HG03060 (cell line): ENCODE measurements at regions not wholly inside any gene's neighbourhood (a gene's known extent, or its start where the extent isn't known, plus 50 kb on each side); places are given as distances from the start of the nearest gene placed in this dataset.

Experiments
- ATAC-seq: cut with Tn5 transposase; IDR thresholded peaks from one replicate; pipeline ENCODE4 v1.9.1; 2021; ENCODE audit warnings: low read depth, moderate number of reproducible peaks; ENCODE audit not compliant: unreplicated experiment

GRCh38 chr6:15882345-15882744 lies 219.5 kb upstream of the DTNBP1 start:
- ATAC-seq: no peak

- ATAC-seq: no peak
Observed at GRCh38 chr6:15881150-15881549, 218.3 kb upstream of the DTNBP1 start.

- ATAC-seq: no peak
Observed at GRCh38 chr6:15880262-15880973, 217.6 kb upstream of the DTNBP1 start.

GRCh38 chr6:15879371-15880261 lies 216.8 kb upstream of the DTNBP1 start:
- ATAC-seq: peak; percentile 48

GRCh38 chr6:15877231-15877630 lies 214.4 kb upstream of the DTNBP1 start:
- no peak for ATAC-seq

- peak; percentile 38 for ATAC-seq
Observed at GRCh38 chr6:15876406-15876805, 213.6 kb upstream of the DTNBP1 start.

- ATAC-seq: no peak
Observed at GRCh38 chr6:15875797-15876196, 213.0 kb upstream of the DTNBP1 start.

GRCh38 chr6:15874821-15875220 lies 212.0 kb upstream of the DTNBP1 start:
- no peak for ATAC-seq

GRCh38 chr6:15874326-15874725 lies 211.5 kb upstream of the DTNBP1 start:
- ATAC-seq: no peak

GRCh38 chr6:15872241-15873103 lies 209.6 kb upstream of the DTNBP1 start:
- ATAC-seq: no peak

- ATAC-seq: no peak
Observed at GRCh38 chr6:15871276-15871675, 208.4 kb upstream of the DTNBP1 start.

GRCh38 chr6:15870333-15871043 lies 207.7 kb upstream of the DTNBP1 start:
- no peak for ATAC-seq

GRCh38 chr6:15864708-15865062 lies 201.9 kb upstream of the DTNBP1 start:
- ATAC-seq: no peak

GRCh38 chr6:15864038-15864707 lies 201.3 kb upstream of the DTNBP1 start:
- ATAC-seq: no peak

GRCh38 chr6:15862810-15863209 lies 200.0 kb upstream of the DTNBP1 start:
- ATAC-seq: no peak

- ATAC-seq: no peak
Observed at GRCh38 chr6:15861486-15861885, 198.7 kb upstream of the DTNBP1 start.

- no peak for ATAC-seq
Observed at GRCh38 chr6:15854826-15855710, 192.2 kb upstream of the DTNBP1 start.

- ATAC-seq: no peak
Observed at GRCh38 chr6:15854378-15854777, 191.6 kb upstream of the DTNBP1 start.

- no peak for ATAC-seq
Observed at GRCh38 chr6:15853259-15853658, 190.4 kb upstream of the DTNBP1 start.
